ENCODE measurements at regions not wholly inside any gene's neighbourhood (a gene's known extent, or its start where the extent isn't known, plus 50 kb on each side); places are given as distances from the start of the nearest gene placed in this dataset.

DNA sequence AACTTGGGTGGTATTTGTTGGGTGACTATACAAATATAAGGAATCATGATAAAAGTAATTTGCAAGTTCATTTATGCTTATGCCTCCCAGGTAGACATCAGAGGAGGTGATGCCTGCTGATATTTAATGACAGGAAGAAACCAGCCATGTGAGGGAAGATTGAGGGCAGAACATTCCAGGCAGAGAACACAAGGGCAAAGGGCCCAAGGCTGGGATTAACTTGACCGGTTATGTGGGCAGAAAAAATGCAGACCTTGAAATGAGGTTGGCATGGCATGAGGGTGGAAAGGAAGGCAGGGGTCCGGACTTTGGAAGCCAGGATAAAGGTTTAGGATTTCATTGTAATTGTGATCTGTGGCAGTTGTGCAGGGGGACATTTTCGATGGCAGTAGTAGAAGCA, 68.0 kb upstream of the MTPN start:
- no peak for DNase-seq (ENCODE audit: low spot score)
- in situ Hi-C loops (cut with HindIII; ENCODE audit: low sequenced_read_pairs) = no loop called here

GRCh38 chr7:136039577-136040345, 62.6 kb upstream of the MTPN start:
- DNase-seq (ENCODE audit: low spot score) = no peak
- in situ Hi-C loops (cut with HindIII; ENCODE audit: low sequenced_read_pairs) = no loop called here

- in situ Hi-C loops (cut with HindIII; ENCODE audit: low sequenced_read_pairs) = no loop called here
- DNase-seq (ENCODE audit: low spot score) = no peak
These were observed 59.2 kb upstream of the MTPN start for GRCh38 chr7:136036336-136036735.

GRCh38 chr7:136034132-136034531, 57.0 kb upstream of the MTPN start:
- in situ Hi-C loops (cut with HindIII; ENCODE audit: low sequenced_read_pairs) = no loop called here
- no peak for DNase-seq (ENCODE audit: low spot score)

GRCh38 chr7:136033413-136034031, 56.4 kb upstream of the MTPN start:
- DNase-seq (ENCODE audit: low spot score) = no peak
- in situ Hi-C loops (cut with HindIII; ENCODE audit: low sequenced_read_pairs) = no loop called here

- in situ Hi-C loops (cut with HindIII; ENCODE audit: low sequenced_read_pairs) = no loop called here
- DNase-seq (ENCODE audit: low spot score) = no peak
These were observed 53.7 kb upstream of the MTPN start for GRCh38 chr7:136030867-136031318.

DNA sequence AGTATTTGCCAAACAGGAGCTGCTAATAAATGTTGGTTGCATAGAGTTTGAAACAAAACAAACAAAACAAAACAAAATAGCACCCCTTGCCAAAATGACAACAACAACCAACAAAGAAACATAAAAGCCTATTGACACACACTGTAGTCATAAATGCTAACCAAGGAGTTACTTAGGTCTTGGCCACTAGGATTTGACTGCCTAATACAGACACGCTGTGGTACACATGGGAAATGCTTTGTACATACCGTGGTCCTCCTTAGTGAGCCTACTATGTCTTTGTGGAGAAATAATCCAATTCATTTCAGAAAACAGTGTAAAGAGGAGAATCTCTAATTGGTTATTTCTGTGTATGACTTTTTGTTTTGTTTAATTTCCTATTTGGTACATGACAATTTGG, 53.2 kb upstream of the MTPN start:
- DNase-seq (ENCODE audit: low spot score) = no peak
- in situ Hi-C loops (cut with HindIII; ENCODE audit: low sequenced_read_pairs) = no loop called here

DNA sequence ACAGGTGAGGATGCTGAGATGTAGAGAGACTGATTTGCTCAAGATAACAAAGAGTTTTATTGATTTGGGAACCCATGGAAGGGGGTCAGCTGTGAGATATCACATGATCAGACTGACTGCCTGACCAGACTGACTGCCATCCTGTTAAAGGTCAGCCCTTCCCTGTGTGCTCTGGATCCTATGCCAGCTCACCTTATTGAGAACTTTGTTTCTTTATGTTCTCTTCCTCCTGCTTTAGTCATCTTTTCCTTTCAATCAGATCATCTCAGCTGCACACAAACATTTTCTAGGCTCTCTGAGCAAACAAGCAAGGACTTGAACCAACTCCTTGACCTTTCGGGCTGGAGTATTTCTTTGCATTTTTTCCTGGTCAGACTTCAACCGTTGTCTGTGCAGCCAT, 50.0 kb upstream of the MTPN start:
- in situ Hi-C loops (cut with HindIII; ENCODE audit: low sequenced_read_pairs) = no loop called here
- no peak for DNase-seq (ENCODE audit: low spot score)

All from G401 (cell line).